IMR-90 (cell line): ENCODE measurements at regions not wholly inside any gene's neighbourhood (a gene's known extent, or its start where the extent isn't known, plus 50 kb on each side); places are given as distances from the start of the nearest gene placed in this dataset.

Experiments
- ATAC-seq: fragments of 200-7000 bp; cut with Tn5 transposase; 2 replicates; pipeline ENCODE4 v1.9.1; 2020; ENCODE audit warnings: low read depth, mild to moderate bottlenecking, moderate library complexity
- BruUV-seq: library from RNA; stranded (reverse); fragments of 400-500 nt; replicated peaks from 2 replicates; lab custom pipeline; 2021; lab: Mats Ljungman, UMichigan
- CTCF ChIA-PET: fragments of 300-600 bp; formaldehyde crosslinking; extraction: SDS; loops from one replicate; lab custom pipeline; 2021; ENCODE audit warnings: antibody characterized with exemption; lab: Yijun Ruan, JAX
- POLR2A ChIA-PET: fragments of 300-600 bp; sonication (Branson Sonifier 250); formaldehyde crosslinking; loops from one replicate; lab custom pipeline; 2022; ENCODE audit warnings: antibody characterized with exemption; ENCODE audit not compliant: unreplicated experiment; lab: Charles Lee
- DNase-seq: peaks from one replicate; pipeline ENCODE4 v3.0.0; 2013
- H2AFZ ChIP-seq: replicated peaks from 2 replicates; pipeline ENCODE3; 2013; ENCODE audit warnings: low read length, mild to moderate bottlenecking; ENCODE audit not compliant: poor library complexity
- H2AK5ac ChIP-seq: 2 replicates; pipeline ENCODE4 v1.6.1; 2013; ENCODE audit warnings: low read depth, low read length, inconsistent platforms
- H2AK9ac ChIP-seq: replicated peaks from 2 replicates; pipeline ENCODE3; 2013; ENCODE audit warnings: mild to moderate bottlenecking, low read depth, low read length, moderate library complexity; ENCODE audit not compliant: poor library complexity
- H2BK120ac ChIP-seq: 2 replicates; pipeline ENCODE4 v1.6.1; 2013; ENCODE audit warnings: low read depth, low read length, inconsistent platforms
- H2BK15ac ChIP-seq: 3 replicates; pipeline ENCODE4 v1.6.1; 2013; ENCODE audit warnings: low read depth, low read length, inconsistent platforms
- H2BK20ac ChIP-seq: 2 replicates; pipeline ENCODE4 v1.6.1; 2013; ENCODE audit warnings: low read depth, mild to moderate bottlenecking, inconsistent platforms, low read length, moderate library complexity
- H2BK5ac ChIP-seq: 2 replicates; pipeline ENCODE4 v1.6.1; 2013; ENCODE audit warnings: mild to moderate bottlenecking, low read depth, low read length, inconsistent platforms; ENCODE audit not compliant: poor library complexity, severe bottlenecking
- H3K14ac ChIP-seq: replicated peaks from 2 replicates; pipeline ENCODE4 v1.6.1; 2013; ENCODE audit warnings: low read depth, low read length, inconsistent platforms
- H3K18ac ChIP-seq: 2 replicates; pipeline ENCODE4 v1.6.1; 2013; ENCODE audit warnings: low read depth, low read length, control low read depth
- H3K23ac ChIP-seq: 2 replicates; pipeline ENCODE4 v1.6.1; 2013; ENCODE audit warnings: low read depth, low read length, inconsistent platforms
- H3K27ac ChIP-seq: 2 replicates; pipeline ENCODE4 v1.5.1; 2013; ENCODE audit warnings: mild to moderate bottlenecking, control low read depth, low read length; ENCODE audit not compliant: insufficient read depth
- H3K27me3 ChIP-seq: 2 replicates; pipeline ENCODE4 v1.6.1; 2013; ENCODE audit warnings: low read length; ENCODE audit not compliant: control insufficient read depth, insufficient read depth
- H3K36me3 ChIP-seq: 2 replicates; pipeline ENCODE4 v1.6.1; 2013; ENCODE audit warnings: low read length, mixed read lengths; ENCODE audit not compliant: control insufficient read depth, insufficient read depth
- H3K4ac ChIP-seq: 2 replicates; pipeline ENCODE4 v1.6.1; 2013; ENCODE audit warnings: low read depth, low read length, inconsistent platforms
- H3K4me1 ChIP-seq: 2 replicates; pipeline ENCODE4 v1.6.1; 2013; ENCODE audit warnings: low read length, mixed read lengths; ENCODE audit not compliant: control insufficient read depth, insufficient read depth
- H3K4me2 ChIP-seq: 2 replicates; pipeline ENCODE4 v1.6.1; 2013; ENCODE audit warnings: low read depth, mild to moderate bottlenecking, control low read depth, low read length, moderate library complexity
- H3K4me3 ChIP-seq: 2 replicates; pipeline ENCODE4 v1.5.1; 2013; ENCODE audit warnings: low read depth, mild to moderate bottlenecking, control low read depth, low read length, moderate library complexity; ENCODE audit not compliant: insufficient read depth
- H3K56ac ChIP-seq: 2 replicates; pipeline ENCODE4 v1.6.1; 2013; ENCODE audit warnings: low read length, inconsistent platforms; ENCODE audit not compliant: insufficient read depth; ENCODE audit errors: extremely low read depth
- H3K79me1 ChIP-seq, 2 experiments: 2 replicates each; pipeline ENCODE4 v1.6.1; 2013; ENCODE audit warnings: low read length in 2 of 2, inconsistent platforms in 1 of 2, low read depth in 1 of 2
- H3K9ac ChIP-seq: 2 replicates; pipeline ENCODE4 v1.6.1; 2013; ENCODE audit warnings: low read depth, low read length, control low read depth
- H3K9me1 ChIP-seq: 2 replicates; pipeline ENCODE4 v1.6.1; 2013; ENCODE audit warnings: low read length, inconsistent platforms; ENCODE audit not compliant: insufficient read depth
- H3K9me3 ChIP-seq: 2 replicates; pipeline ENCODE4 v1.6.1; 2013; ENCODE audit warnings: low read length; ENCODE audit not compliant: control insufficient read depth, insufficient read depth
- H4K20me1 ChIP-seq: 2 replicates; pipeline ENCODE4 v1.6.1; 2013; ENCODE audit warnings: low read length, inconsistent platforms; ENCODE audit not compliant: insufficient read depth
- H4K5ac ChIP-seq: 2 replicates; pipeline ENCODE4 v1.6.1; 2013; ENCODE audit warnings: mild to moderate bottlenecking, low read depth, low read length, control low read depth
- H4K8ac ChIP-seq, 2 experiments: 2 replicates each; pipeline ENCODE4 v1.6.1; 2013; ENCODE audit warnings: low read depth in 2 of 2, low read length in 2 of 2, control low read depth in 1 of 2, inconsistent platforms in 1 of 2
- H4K91ac ChIP-seq: 2 replicates; pipeline ENCODE4 v1.6.1; 2013; ENCODE audit warnings: low read depth, low read length, inconsistent platforms; ENCODE audit not compliant: insufficient read depth
- BHLHE40 ChIP-seq: fragments of 150-350 bp; IDR thresholded peaks from 2 replicates; pipeline ENCODE4 v1.6.1; 2016; ENCODE audit warnings: mild to moderate bottlenecking, low read depth, low read length
- CEBPB ChIP-seq: IDR thresholded peaks from 2 replicates; pipeline ENCODE4 v1.6.1; 2012; ENCODE audit warnings: low read depth, low read length, improper control_type of control experiment
- CHD1 ChIP-seq: IDR thresholded peaks from 2 replicates; pipeline ENCODE4 v1.6.1; 2012; ENCODE audit warnings: low read depth, low read length, improper control_type of control experiment
- CTCF ChIP-seq: conservative IDR thresholded peaks from 2 replicates; pipeline ENCODE4 v1.5.1; 2012; ENCODE audit warnings: mild to moderate bottlenecking, low read depth, low read length, improper control_type of control experiment
- FOS ChIP-seq: fragments of 150-350 bp; IDR thresholded peaks from 2 replicates; pipeline ENCODE4 v1.6.1; 2016; ENCODE audit warnings: low read depth, low read length
- MAFK ChIP-seq: IDR thresholded peaks from 2 replicates; pipeline ENCODE4 v1.6.1; 2012; ENCODE audit warnings: low read depth, low read length, improper control_type of control experiment
- MAZ ChIP-seq: IDR thresholded peaks from 2 replicates; pipeline ENCODE4 v1.6.1; 2012; ENCODE audit warnings: low read depth, mild to moderate bottlenecking, low read length, improper control_type of control experiment, moderate library complexity, borderline replicate concordance
- MXI1 ChIP-seq: IDR thresholded peaks from 2 replicates; pipeline ENCODE4 v1.6.1; 2012; ENCODE audit warnings: low read depth, mild to moderate bottlenecking, low read length, moderate library complexity, borderline replicate concordance
- NFE2L2 ChIP-seq: fragments of 150-350 bp; IDR thresholded peaks from 2 replicates; pipeline ENCODE4 v1.6.1; 2016; ENCODE audit warnings: low read depth, mild to moderate bottlenecking, low read length
- POLR2A ChIP-seq: IDR thresholded peaks from 2 replicates; pipeline ENCODE4 v1.6.1; 2012; ENCODE audit warnings: mild to moderate bottlenecking, low read depth, low read length
- RAD21 ChIP-seq: IDR thresholded peaks from 2 replicates; pipeline ENCODE4 v1.6.1; 2012; ENCODE audit warnings: low read length, improper control_type of control experiment
- RCOR1 ChIP-seq: IDR thresholded peaks from 2 replicates; pipeline ENCODE4 v1.6.1; 2012; ENCODE audit warnings: mild to moderate bottlenecking, low read length, improper control_type of control experiment; ENCODE audit not compliant: insufficient replicate concordance
- RFX5 ChIP-seq: IDR thresholded peaks from 2 replicates; pipeline ENCODE4 v1.8.0; 2012; ENCODE audit warnings: low read depth, mild to moderate bottlenecking, low read length, moderate library complexity
- SMC3 ChIP-seq: fragments of 150-350 bp; IDR thresholded peaks from 2 replicates; pipeline ENCODE4 v1.6.1; 2016; ENCODE audit warnings: low read depth, mild to moderate bottlenecking, antibody characterized with exemption, low read length, moderate library complexity
- USF2 ChIP-seq: fragments of 150-350 bp; IDR thresholded peaks from 2 replicates; pipeline ENCODE4 v1.6.1; 2017; ENCODE audit warnings: mild to moderate bottlenecking, antibody characterized with exemption, low read length, low read depth
- WGBS, 2 experiments: methylation state at CpG; one replicate each; pipeline versions ENCODE4 v1.1.5 to v1.1.7; 2013; ENCODE audit warnings: missing lambda C conversion rate in 2 of 2; ENCODE audit not compliant: insufficient read length in 1 of 2; ENCODE audit errors: extremely low coverage in 2 of 2; 5-methylcytosine and 5-hydroxymethylcytosine counted together
- dilution Hi-C: fragments of 300-500 bp; cut with HindIII; formaldehyde crosslinking; loops from one replicate; pipeline ENCODE4 v1.14.3; 2018; ENCODE audit warnings: low sequenced_read_pairs; ENCODE audit not compliant: unreplicated experiment
- in situ Hi-C: fragments of 300-500 bp; cut with MboI; formaldehyde crosslinking; loops from 3 replicates; pipeline ENCODE4 v1.14.3; 2019; ENCODE audit warnings: low sequenced_read_pairs, inconsistent platforms, mixed read lengths
- intact Hi-C: fragments of 100-400 bp; cut with micrococcal nuclease; formaldehyde crosslinking; loops from 2 replicates; pipeline ENCODE4 v1.10.0; 2022
- TF ChIP-seq, protein P1 (sequence below): fragments of 150-350 bp; IDR thresholded peaks from 2 replicates; pipeline ENCODE4 v1.6.1; 2016; ENCODE audit warnings: low read depth, mild to moderate bottlenecking, low read length, moderate library complexity, borderline replicate concordance

DNA sequence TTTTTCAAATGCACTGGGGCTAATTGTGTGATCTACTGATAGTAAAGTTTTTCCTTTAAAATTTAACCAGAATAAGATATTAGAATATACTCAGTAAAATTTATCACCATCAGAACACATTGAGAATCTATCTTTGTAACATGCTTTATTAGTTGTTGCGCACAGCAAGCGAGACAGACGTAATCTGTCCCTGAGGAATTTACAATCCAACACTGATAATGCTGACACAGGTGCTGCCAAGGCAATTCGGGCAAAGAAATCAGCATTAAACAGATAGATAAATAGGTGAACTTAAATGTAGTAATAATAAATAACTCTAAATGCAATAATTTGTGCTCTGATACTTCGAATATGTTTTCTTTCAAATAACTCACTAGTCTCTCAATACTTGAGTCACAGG, 607.2 kb downstream of the HTR1B start:
- H3K14ac ChIP-seq: no peak overlapping the region
- H3K4ac ChIP-seq: no peak overlapping the region
- no peak overlapping the region for H3K18ac ChIP-seq
- BruUV-seq: no TSS peak
- H3K4me2 ChIP-seq: no peak overlapping the region
- no peaks in the 10 kb centered on the region for H3K79me1 ChIP-seq
- no peak overlapping the region for H3K23ac ChIP-seq
- no peaks in the 10 kb centered on the region for H3K27me3 ChIP-seq
- intact Hi-C loops: no loop called here
- H4K8ac ChIP-seq: no peak overlapping the region
- H2BK5ac ChIP-seq: no peak overlapping the region
- no peak overlapping the region for H2AK5ac ChIP-seq
- H2BK20ac ChIP-seq: no peak overlapping the region
- no peak overlapping the region for H3K27ac ChIP-seq
- H4K20me1 ChIP-seq: no peaks in the 10 kb centered on the region
- ChIA-PET CTCF (no interaction called here), POLR2A (no interaction called here)
- no peak overlapping the region for H2AK9ac ChIP-seq
- H2BK15ac ChIP-seq: no peak overlapping the region
- ATAC-seq: no peak
- no peak for DNase-seq
- H3K9ac ChIP-seq: no peak overlapping the region
- H3K9me3 ChIP-seq: no peaks in the 10 kb centered on the region
- no peaks in the 10 kb centered on the region for H3K4me1 ChIP-seq
- in situ Hi-C loops: no loop called here
- H3K56ac ChIP-seq: no peak overlapping the region
- H4K91ac ChIP-seq: no peak overlapping the region
- TF ChIP-seq RCOR1 (no peak), RAD21 (no peak), BHLHE40 (no peak), POLR2A (no peak), MAFK (no peak), CHD1 (no peak), NFE2L2 (no peak), CTCF (no peak), SMC3 (no peak), MAZ (no peak), USF2 (no peak), RFX5 (no peak), FOS (no peak), CEBPB (no peak), MXI1 (no peak)
- TF ChIP-seq, protein P1, sequence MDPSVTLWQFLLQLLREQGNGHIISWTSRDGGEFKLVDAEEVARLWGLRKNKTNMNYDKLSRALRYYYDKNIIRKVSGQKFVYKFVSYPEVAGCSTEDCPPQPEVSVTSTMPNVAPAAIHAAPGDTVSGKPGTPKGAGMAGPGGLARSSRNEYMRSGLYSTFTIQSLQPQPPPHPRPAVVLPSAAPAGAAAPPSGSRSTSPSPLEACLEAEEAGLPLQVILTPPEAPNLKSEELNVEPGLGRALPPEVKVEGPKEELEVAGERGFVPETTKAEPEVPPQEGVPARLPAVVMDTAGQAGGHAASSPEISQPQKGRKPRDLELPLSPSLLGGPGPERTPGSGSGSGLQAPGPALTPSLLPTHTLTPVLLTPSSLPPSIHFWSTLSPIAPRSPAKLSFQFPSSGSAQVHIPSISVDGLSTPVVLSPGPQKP: no peak
- H3K9me1 ChIP-seq: no peaks in the 10 kb centered on the region
- dilution Hi-C loops: no loop called here
- WGBS, 2 experiments: no CpG with 5 or more reads among the region's 5 CpGs
- H3K4me3 ChIP-seq: no peak overlapping the region
- no peak overlapping the region for H2BK120ac ChIP-seq
- no peak overlapping the region for H2AFZ ChIP-seq
- no peaks in the 10 kb centered on the region for H3K36me3 ChIP-seq
- H4K5ac ChIP-seq: no peak overlapping the region
